GM21737 (cell line): ENCODE measurements at regions not wholly inside any gene's neighbourhood (a gene's known extent, or its start where the extent isn't known, plus 50 kb on each side); places are given as distances from the start of the nearest gene placed in this dataset.
"Not testable (repeated sequence)": the region's sequence is repeated elsewhere in the genome, so short reads cannot be mapped to it uniquely, and the experiment has no call there.

Experiments
- ATAC-seq: cut with Tn5 transposase; IDR thresholded peaks from one replicate; pipeline ENCODE4 v1.9.1; 2021; ENCODE audit warnings: mild to moderate bottlenecking, moderate library complexity; ENCODE audit not compliant: unreplicated experiment

DNA sequence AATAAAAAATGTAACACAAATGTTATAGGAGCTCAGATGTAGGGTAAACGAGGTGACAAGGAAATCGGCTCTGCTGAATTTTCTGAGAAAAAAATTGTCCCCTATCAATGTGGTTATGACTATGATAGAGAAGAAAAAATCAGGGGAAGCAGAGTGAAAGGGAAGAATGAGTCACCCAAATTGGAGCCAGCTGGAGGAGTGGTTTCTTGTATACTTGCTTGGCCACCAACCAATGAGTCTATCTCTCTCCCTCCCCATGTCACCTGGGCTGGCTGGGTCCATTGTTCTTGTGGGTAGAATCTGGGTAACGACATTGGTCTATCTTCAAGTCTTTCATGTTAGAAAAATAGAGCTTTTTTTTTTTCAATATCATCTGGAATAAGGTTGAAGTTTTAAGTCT, 196.6 kb upstream of the FLRT2 start:
- no peak for ATAC-seq

DNA sequence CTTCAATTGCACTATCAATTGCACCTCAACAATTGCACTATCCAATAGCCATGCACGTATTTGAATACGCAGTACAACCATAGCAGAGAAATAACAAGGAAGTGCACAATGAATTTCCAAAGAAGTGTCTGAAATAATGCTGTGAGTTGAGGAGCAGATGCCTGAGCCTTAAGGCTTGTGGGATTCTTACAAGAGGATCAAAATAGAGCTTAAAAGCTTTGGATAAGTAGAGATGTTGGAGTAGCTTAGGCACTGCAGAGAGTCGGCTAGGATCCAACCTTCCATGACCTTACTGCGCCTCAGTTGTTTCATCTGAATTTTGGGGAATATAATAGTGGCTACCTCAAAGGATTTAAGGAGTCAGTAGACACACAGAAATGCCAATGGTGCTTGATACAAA, 196.1 kb upstream of the FLRT2 start:
- ATAC-seq: no peak

DNA sequence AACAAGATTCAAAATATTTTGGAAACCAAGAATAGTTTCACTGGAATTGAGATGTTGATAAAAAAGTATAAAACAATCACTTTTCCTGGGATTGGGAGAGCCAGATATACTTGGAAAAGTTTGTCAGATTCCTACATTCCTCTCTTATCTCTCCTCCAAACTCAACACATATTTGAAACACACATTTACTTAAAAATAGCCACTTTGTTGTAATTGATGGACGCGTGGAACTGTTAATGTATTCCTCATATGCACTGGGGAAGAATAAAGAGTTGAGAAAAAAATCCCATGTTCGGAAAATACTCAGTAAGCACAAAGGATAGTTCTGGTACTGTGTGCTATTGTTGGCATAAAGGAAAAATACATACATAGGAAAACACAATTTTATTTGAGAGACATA, 195.6 kb upstream of the FLRT2 start:
- no peak for ATAC-seq

DNA sequence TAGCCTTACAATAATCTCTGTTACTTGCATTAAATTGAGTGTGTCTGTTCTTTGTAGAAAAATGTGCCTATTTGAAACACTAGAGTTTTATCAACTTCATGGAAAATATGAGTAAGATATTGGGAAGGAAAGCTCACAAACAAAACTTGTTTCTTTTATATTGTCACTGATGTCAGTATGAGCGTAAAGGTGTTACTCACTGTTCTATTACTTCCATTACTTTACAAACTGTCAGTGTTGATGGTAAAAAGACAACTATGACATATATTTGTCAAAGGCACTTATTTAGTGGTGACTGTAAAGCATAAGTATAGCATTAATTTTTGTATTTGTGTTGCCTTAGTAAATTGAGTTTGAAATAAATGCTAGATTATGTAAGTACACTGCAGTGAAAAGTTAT, 193.7 kb upstream of the FLRT2 start:
- no peak for ATAC-seq

DNA sequence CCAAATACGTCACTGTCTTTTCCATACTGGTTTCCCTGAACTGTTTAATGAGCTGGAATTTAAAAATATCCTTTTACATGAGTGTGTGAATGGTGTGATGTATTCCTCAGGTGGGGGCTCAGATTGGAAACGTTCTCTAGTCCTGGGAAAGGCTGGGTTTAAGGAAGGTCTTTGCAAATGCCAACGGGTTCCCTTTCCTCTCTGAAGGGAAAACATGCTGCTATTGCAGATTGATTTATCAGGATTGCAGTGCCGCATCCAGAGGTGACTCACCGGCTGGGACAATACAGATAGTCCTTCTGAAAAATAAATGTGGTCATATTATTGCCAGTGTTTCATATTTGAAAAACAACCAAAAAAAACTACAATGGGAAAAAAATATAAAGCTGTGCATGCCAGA, 193.1 kb upstream of the FLRT2 start:
- no peak for ATAC-seq

DNA sequence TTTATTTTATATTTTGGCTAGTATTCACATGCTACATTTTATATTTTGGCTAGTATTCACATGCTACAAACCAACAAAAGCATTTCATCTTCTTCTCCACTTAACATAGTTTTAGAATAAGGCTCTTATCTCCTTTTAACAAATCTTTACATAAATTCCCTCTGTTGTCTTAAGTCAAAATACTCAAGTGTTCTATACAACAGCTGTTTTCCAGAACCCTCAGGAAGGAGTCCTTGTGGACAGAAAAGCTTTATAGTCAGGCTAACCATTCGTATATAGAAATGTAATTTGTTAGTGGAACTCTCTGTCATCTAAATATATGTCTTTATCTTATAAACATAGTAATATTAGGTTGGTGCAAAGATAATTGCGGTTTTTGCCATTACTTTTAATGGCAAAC, 191.0 kb upstream of the FLRT2 start:
- ATAC-seq: no peak

DNA sequence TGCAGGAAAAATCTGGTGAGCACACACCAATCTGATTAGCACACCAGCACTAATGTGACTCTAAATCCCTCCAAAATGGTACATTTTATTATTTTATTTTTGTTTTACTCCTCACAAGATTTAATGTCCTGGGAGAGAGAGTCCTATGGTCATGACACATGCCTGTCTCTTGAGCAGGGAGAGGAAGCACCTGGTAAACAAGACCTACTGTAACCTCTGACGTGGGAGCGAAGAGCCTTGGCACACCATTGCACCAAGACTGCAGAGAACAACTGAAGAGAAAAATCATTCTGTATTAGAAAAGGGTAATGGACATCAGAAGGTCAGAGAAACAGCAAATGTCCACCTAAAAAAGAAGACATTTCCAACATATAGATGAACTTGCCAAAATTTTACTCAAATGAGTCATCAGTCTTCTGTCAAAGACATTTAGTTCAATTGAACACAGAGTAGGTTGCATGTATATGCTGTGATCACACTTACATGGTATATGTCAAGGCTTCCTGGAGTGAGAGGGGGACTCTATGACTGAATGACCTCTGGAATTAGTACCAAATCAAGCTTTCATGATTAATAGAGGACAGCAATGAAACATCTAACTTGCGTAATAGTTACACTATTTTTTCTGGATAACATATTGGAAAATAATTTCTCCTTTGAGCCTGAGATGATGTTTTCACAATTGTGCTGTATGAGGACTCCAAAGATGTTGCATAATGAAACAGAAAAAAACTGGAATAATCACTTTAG, 186.9 kb upstream of the FLRT2 start:
- ATAC-seq: no peak

DNA sequence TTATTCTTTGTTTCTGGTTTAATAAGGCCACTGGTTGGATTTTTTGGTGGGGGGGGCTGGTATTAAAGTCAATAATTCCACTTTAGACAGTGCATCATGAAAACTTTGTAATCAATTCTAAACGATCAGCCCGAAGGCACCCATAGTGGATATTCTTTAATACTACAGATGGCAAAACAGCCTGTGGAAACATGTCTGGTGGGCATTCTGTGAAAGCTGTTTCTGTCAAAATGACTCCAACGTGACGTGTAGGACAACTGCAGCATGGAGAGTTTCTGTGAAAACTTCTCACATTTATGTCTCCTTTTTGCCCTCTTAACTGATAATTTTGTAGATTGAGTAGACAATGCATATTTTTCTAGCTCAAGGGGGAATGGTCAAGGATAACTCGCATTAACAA, 185.8 kb upstream of the FLRT2 start:
- no peak for ATAC-seq

DNA sequence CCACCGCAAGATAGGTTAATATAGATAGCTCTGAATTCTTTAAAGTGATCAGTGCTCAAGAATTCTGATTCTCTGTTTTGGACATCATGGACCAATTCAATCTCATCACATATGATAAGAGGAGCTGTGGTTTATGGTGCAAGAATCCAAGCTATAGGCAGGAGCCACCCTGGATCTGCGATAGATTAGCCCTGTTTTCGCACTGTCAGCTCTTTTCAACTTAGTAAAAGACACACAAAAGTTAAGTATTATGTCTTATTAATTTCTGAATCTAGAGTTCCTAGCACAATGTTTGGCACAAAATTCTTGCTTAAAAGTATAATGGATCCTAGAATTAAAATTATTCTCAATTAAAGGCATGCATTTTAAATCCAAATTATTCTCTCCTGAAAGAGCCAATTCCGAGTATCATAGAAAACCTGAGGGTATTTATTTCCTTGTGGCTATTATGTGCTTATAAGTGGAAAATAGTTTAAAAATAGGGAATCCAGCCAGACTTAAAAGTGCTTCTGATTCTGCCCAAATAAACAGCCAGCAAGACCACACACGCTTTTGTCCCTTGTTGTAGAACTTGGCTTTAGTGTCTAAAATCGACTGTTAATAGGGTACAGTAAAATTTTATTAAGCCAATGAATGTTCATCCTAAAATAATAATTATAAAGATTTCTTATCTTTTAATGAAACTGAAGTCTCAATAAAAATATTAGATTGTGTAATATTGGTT, 184.9 kb upstream of the FLRT2 start:
- ATAC-seq: no peak

DNA sequence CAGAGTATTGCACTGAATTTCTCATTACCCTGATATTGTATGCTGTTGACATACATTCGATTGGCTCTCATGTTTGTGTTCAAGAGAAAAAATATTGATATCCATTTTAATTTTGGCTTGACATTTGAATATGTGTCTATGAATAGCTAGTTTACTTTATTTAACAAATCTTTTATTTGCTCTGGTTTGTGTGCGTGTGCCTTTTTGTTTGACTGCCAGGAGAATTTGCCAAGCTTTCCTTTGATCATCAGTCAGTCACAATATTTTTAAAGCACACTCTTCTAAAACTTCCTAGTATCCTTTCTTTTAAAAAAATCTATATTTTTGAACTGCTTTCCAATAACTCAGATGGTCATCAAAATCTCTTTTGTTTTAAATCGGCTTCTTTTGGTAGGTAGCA, 179.3 kb upstream of the FLRT2 start:
- no peak for ATAC-seq

DNA sequence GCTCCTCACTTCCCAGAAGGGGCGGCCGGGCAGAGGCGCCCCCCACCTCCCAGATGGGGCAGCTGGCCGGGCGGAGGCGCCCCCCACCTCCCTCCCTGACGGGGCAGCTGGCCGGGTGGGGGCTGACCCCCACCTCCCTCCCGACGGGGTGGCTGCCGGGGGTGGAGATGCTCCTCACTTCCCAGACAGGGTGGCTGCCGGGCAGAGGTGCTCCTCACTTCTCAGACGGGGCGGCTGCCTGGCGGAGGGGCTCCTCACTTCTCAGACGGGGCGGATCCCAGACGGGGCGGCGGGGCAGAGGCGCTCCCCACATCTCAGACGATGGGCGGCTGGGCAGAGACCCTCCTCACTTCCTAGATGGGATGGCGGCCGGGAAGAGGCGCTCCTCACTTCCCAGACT, 177.4 kb upstream of the FLRT2 start:
- not testable (repeated sequence) for ATAC-seq

DNA sequence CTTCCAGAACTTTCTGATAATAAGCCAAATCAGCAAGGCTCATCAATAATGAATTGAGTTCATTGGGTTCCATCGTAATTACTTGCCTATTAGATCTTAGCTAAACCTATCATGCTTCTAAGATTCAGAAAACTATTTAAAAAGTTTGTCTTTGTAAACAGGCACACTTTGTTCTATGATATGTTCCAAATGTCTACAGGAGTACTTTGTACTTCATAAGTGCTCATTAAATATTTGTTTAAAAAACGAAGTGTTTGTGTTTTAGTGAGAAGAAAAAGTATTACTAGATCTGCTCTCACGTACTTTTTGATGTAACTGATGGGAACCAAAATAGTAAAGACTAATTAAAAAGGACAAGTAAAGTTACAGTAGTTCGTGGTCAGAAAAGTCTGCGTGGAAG, 172.8 kb upstream of the FLRT2 start:
- ATAC-seq: no peak

DNA sequence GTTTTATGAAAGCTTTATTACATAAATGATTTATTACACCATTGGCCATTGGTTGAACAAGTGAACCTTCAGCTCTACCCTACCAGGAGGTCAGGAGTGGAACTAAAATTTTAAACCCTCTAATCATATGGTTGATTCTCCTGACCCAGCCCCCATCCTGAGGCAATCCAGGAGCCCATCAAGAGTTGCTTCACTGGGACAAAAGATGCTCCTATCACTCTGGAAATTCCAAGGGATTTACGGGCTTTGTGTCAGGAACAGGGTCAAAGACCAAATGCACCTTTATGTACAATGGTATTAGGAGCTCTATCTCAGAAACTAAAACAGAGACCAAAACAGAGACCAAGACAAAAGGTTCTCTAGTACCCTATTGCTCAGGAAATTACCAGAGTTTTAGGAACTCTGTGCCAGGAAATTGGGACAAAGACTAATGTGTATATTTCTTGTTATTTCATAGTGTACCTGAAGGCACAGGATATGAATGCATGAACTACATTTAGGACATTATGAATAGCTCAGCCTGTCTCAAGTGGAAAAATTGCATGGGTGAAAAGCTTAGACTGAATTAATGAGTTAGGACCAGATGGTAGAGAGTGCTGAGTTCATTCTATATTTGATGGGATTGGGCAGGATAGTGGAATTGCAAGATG, 171.7 kb upstream of the FLRT2 start:
- ATAC-seq: no peak

DNA sequence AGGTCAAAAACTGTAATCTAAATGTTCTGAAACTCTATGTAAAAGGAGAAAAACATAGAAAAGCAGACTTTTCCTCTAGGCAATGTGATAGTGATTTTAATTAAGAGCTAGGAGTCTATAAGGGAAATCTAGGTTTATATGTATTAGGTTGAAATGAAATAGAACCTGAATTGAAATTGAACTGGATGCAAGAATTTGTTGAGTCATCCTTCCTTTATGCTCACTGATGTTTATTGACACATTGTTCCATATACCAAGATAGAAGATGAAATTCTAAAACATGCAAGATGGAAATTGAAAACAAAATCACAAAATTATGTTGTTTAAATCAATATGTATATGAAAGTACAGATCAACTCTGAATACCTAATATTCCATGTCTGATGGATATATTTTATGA, 170.4 kb upstream of the FLRT2 start:
- no peak for ATAC-seq

DNA sequence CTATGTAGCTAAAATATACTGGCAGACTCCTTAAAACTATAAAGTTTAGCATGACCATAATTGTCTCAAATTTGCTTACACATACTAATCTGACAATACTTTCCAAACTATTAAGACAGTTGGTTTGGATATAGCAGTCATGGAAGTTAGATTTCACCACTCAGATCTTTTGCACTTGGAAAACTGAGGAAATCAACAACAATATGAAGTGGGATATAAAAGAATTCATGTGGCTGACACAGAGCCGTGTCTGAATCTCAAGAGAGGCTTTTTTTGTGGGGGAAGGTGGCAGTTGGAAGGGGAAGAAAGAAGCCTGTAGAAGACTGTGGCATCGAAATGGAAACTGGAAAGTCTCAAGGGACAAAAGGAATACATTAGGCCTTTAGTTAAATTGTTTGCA, 166.6 kb upstream of the FLRT2 start:
- ATAC-seq: no peak

DNA sequence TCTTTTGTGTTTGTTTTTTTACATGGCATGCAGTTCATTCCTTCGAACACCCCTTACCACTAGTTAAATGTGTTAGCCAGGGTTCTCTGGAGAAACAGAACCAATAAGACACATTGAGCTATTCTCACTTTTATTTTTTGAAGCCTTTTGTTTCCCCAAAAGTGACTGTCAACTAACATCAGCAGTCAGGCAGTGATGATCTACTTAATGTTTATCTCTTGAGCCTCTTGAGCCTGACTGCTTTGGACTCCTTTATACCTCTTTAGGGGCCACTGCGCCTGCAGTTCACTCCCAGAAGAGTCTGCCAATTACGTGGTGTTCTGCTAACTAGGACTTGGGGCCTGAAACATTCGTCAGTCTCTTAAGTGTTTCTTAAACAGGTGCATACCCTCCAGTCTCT, 163.7 kb upstream of the FLRT2 start:
- ATAC-seq: no peak

DNA sequence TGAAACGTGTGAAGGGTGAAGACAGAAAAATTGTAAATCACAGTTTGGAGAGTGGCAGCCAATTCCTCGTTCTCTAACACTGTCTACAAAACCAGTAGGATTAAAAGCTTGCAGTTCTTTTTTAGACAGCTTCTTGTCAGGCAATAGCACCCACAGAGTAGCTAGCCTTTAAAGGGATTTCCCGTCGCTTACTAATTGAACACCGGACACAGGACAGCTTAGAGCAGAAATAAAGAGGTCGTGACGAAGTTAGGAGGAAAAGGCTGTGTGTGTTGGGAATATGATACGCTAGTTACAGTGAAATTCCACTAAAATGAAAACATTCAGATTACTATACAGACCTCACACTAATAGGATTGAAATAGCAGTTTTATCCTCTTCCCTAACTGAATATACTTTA, 149.1 kb upstream of the FLRT2 start:
- no peak for ATAC-seq

DNA sequence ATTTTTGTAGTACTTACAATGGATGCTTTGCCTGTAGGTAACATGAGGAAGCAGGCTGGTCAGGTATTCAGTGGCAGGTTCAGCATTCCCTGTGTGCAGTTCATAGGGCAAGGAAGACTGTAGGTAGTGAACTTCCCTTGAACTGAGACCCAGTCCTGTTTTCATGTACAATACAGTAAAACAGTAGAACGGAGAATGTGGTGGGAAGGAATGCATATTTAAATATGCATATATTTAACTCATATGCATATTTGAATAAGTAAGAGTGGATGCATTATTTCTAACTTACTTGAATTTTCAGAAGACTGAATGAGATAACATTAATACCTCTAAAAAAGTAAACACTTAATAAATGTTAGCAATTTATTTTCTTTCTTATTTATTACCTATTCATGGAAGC, 147.6 kb upstream of the FLRT2 start:
- no peak for ATAC-seq

DNA sequence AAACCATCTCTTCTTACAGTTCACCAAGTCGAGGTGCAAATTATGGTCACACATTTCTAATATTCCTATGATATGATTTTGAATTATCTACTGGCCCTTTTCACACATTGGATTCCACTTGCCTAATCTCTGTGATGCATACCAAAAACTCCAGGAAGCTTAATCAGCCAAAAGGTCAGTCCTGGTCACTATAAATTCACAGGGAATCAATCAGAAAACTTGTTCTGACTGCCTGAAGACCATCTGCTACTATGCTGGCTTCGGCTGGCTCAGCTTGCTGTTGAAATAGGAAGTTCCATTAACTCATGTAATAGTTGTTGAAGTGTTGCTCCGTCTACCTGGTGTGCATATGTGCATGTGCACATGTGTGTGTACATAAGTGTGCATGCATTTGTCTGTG, 142.8 kb upstream of the FLRT2 start:
- ATAC-seq: no peak

DNA sequence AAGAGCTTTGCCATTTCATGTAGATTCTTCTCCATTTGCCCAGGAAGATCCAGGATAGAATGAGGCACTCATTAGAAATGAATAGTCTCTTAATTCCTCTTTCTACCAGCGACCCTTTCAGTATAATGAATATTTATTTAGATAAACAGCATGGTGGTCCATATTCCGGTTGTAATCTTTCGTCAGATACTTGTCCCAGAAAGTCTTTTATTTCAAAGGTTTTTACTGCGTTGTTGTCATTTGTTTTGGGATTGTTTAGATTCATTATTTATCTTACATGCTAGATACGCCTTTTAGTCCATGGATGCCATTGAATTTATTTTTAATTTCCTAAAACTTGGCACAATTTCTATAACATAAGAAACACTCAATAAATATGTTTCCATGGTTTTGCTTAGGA, 139.7 kb upstream of the FLRT2 start:
- no peak for ATAC-seq

DNA sequence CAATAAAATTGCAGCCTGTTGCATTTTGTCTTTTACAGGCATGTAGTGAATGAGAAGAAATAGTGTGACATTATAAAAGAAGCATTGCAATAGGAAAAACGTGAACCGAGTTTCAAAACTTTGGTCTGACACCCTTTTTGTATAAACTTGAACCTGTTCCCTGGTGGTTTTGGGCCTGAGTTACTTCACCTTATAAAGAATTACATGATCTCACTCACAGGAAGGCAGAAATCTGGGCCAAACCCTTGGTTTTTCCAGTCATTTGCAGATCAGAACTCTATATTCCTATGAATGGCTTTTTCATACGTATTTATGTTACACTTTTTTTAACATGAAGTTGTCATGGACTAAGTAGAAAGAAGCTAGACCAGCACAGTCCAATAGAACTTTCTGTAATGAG, 138.5 kb upstream of the FLRT2 start:
- no peak for ATAC-seq

DNA sequence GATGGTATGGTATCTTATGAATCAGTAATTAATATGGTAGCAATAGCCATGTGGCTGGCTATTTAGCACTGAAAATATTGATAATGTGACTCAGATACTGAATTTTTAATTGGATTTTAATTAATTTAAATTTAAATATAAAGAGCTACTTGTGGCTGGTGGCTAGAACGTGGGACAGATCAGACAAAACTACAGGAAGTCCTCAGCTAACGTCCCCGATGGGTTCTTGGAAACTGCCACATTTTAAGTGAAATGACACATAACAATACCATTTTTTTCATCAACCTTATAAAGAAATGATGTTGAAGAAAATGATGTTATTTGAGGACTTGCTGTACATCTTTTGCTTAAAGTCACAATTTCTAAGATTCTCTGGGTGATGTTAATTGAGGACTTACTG, 138.1 kb upstream of the FLRT2 start:
- ATAC-seq: no peak
